ENCODE measurements at regions not wholly inside any gene's neighbourhood (a gene's known extent, or its start where the extent isn't known, plus 50 kb on each side); places are given as distances from the start of the nearest gene placed in this dataset.

DNA sequence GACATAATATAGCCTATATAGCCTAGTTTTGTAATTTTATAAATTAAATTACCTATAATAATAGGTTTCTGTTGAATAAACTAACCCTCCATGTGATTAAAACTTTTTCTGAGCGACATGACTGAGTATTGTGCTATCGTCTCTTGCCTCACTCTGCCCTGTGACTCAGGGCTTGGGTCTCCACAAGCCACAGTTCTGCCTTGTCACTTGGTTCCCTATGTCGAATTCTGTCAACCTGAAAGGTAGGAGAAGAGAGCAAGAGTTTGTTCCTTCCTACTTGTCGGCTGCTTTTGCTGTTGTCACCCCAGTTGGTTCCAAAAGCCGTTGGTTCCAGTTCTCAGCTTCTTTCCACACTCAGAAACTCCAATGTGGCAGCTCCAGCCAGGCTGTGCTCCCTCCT is 285.9 kb downstream of the PSAT1 start:
- Histone ChIP-seq H3K9me3 (replicated peaks; ENCODE audit: control insufficient read depth, insufficient read depth, low read length) (no peaks in the 10 kb centered on the region), H3K4me1 (ENCODE audit: control insufficient read depth, extremely low read depth, insufficient read depth, low read length) (no peaks in the 10 kb centered on the region), H3K4me3 (replicated peaks in 1 of 3; ENCODE audit: insufficient read depth in 1 of 3, low read depth in 1 of 3, low read length in 3 of 3) (no peak overlapping the region), H4K20me1 (replicated peaks; ENCODE audit: control insufficient read depth, extremely low read depth, insufficient read depth, low read length) (no peaks in the 10 kb centered on the region), H3K27ac (ENCODE audit: insufficient read depth, low read depth, low read length) (no peak overlapping the region), H3K79me2 (ENCODE audit: control insufficient read depth, insufficient read depth, low read length) (no peaks in the 10 kb centered on the region), H3K4me2 (ENCODE audit: insufficient read depth, low read length) (no peak overlapping the region), H3K9ac (replicated peaks; ENCODE audit: extremely low read depth, insufficient read depth, low read length) (no peak overlapping the region), H3K9me1 (replicated peaks; ENCODE audit: control insufficient read depth, extremely low read depth, insufficient read depth, low read length) (no peaks in the 10 kb centered on the region), H3K27me3 (ENCODE audit: control insufficient read depth in 2 of 2, insufficient read depth in 2 of 2, low read length in 2 of 2) (no peaks in the 10 kb centered on the region), H2AFZ (ENCODE audit: low read depth, low read length) (no peak overlapping the region), H3K36me3 (ENCODE audit: control insufficient read depth in 2 of 2, extremely low read depth in 1 of 2, insufficient read depth in 2 of 2, low read length in 2 of 2) (no peaks in the 10 kb centered on the region)
- FAIRE-seq (no peak), DNase-seq (ENCODE audit: low read depth, low spot score) (no peak)
- CTCF ChIA-PET: no interaction called here
- dilution Hi-C loops (cut with MboI; ENCODE audit: extremely low pct_ligation_motif_present, low sequenced_read_pairs) (no loop called here), intact Hi-C loops (cut with micrococcal nuclease) (no loop called here)
- TF ChIP-seq POLR2A (IDR thresholded peaks at IDR 0.05; ENCODE audit: low read depth, low read length): no peak
- no peak for TF ChIP-seq EZH2 (IDR thresholded peaks at IDR 0.05; ENCODE audit: borderline replicate concordance, low read depth, low read length, severe bottlenecking)
- TF ChIP-seq FOS (IDR thresholded peaks at IDR 0.05; ENCODE audit: borderline replicate concordance, insufficient read depth, low read length): no peak
- BruUV-seq (replicated peaks): no TSS peak
- POLR2A ChIA-PET: no interaction called here

- POLR2A ChIA-PET: no interaction called here
- TF ChIP-seq GATA2 (IDR thresholded peaks at IDR 0.05; ENCODE audit: insufficient read depth, insufficient read length, low read depth, low read length) (no peak), POLR2AphosphoS5 (IDR thresholded peaks at IDR 0.05; ENCODE audit: insufficient read depth, low read depth, low read length) (no peak), CTCF (IDR thresholded peaks at IDR 0.05; ENCODE audit: extremely low read depth in 1 of 2, insufficient read depth in 1 of 2, low read depth in 1 of 2, low read length in 2 of 2) (no peak), FOS (IDR thresholded peaks at IDR 0.05; ENCODE audit: borderline replicate concordance, insufficient read depth, low read length) (no peak), POLR2A (IDR thresholded peaks at IDR 0.05; ENCODE audit: low read depth, low read length) (no peak), MYC (IDR thresholded peaks at IDR 0.05; ENCODE audit: low read depth, low read length) (no peak), EZH2 (IDR thresholded peaks at IDR 0.05; ENCODE audit: borderline replicate concordance, low read depth, low read length, severe bottlenecking) (no peak), JUN (IDR thresholded peaks at IDR 0.05; ENCODE audit: borderline replicate concordance, insufficient read depth, insufficient read length, low read depth) (no peak)
- TF ChIP-seq, protein P1, sequence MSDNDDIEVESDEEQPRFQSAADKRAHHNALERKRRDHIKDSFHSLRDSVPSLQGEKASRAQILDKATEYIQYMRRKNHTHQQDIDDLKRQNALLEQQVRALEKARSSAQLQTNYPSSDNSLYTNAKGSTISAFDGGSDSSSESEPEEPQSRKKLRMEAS (IDR thresholded peaks at IDR 0.05; ENCODE audit: insufficient read depth, insufficient read length): no peak
- H3K4me1 ChIP-seq (ENCODE audit: control insufficient read depth, extremely low read depth, insufficient read depth, low read length): no peaks in the 10 kb centered on the region
- CTCF ChIA-PET: no interaction called here
- H2AFZ ChIP-seq (ENCODE audit: low read depth, low read length): no peak overlapping the region
- FAIRE-seq (no peak), DNase-seq (ENCODE audit: low read depth, low spot score) (no peak)
- no peak overlapping the region for H3K4me2 ChIP-seq (ENCODE audit: insufficient read depth, low read length)
- H3K9ac ChIP-seq (replicated peaks; ENCODE audit: extremely low read depth, insufficient read depth, low read length): no peak overlapping the region
- H3K79me2 ChIP-seq (ENCODE audit: control insufficient read depth, insufficient read depth, low read length): no peaks in the 10 kb centered on the region
- no peaks in the 10 kb centered on the region for H3K36me3 ChIP-seq (ENCODE audit: control insufficient read depth in 2 of 2, extremely low read depth in 1 of 2, insufficient read depth in 2 of 2, low read length in 2 of 2)
- H3K9me3 ChIP-seq (replicated peaks; ENCODE audit: control insufficient read depth, insufficient read depth, low read length): no peaks in the 10 kb centered on the region
- no peaks in the 10 kb centered on the region for H3K9me1 ChIP-seq (replicated peaks; ENCODE audit: control insufficient read depth, extremely low read depth, insufficient read depth, low read length)
- no peaks in the 10 kb centered on the region for H4K20me1 ChIP-seq (replicated peaks; ENCODE audit: control insufficient read depth, extremely low read depth, insufficient read depth, low read length)
- no peak overlapping the region for H3K4me3 ChIP-seq (replicated peaks in 1 of 3; ENCODE audit: insufficient read depth in 1 of 3, low read depth in 1 of 3, low read length in 3 of 3)
- H3K27ac ChIP-seq (ENCODE audit: insufficient read depth, low read depth, low read length): no peak overlapping the region
- no TSS peak for BruUV-seq (replicated peaks)
- intact Hi-C loops (cut with micrococcal nuclease) (no loop called here), dilution Hi-C loops (cut with MboI; ENCODE audit: extremely low pct_ligation_motif_present, low sequenced_read_pairs) (no loop called here)
- H3K27me3 ChIP-seq (ENCODE audit: control insufficient read depth in 2 of 2, insufficient read depth in 2 of 2, low read length in 2 of 2): no peaks in the 10 kb centered on the region
Measured at GRCh38 chr9:78584589-78584988, 287.7 kb downstream of the PSAT1 start.
